HG03520 (cell line): ENCODE measurements at regions not wholly inside any gene's neighbourhood (a gene's known extent, or its start where the extent isn't known, plus 50 kb on each side); places are given as distances from the start of the nearest gene placed in this dataset.
"Not testable (repeated sequence)": the region's sequence is repeated elsewhere in the genome, so short reads cannot be mapped to it uniquely, and the experiment has no call there.

Experiments used
- ATAC-seq: cut with Tn5 transposase; IDR thresholded peaks from one replicate; pipeline ENCODE4 v1.9.1; 2021; ENCODE audit warnings: mild to moderate bottlenecking, moderate library complexity; ENCODE audit not compliant: unreplicated experiment

- ATAC-seq: no peak
Observed at GRCh38 chr3:71994906-71995305, 210.0 kb upstream of the PROK2 start.

GRCh38 chr3:71994203-71994602 lies 209.3 kb upstream of the PROK2 start:
- no peak for ATAC-seq

GRCh38 chr3:71991681-71992080 lies 206.7 kb upstream of the PROK2 start:
- no peak for ATAC-seq

GRCh38 chr3:71991046-71991445 lies 206.1 kb upstream of the PROK2 start:
- ATAC-seq: no peak

GRCh38 chr3:71990545-71990944 lies 205.6 kb upstream of the PROK2 start:
- ATAC-seq: no peak

- no peak for ATAC-seq
Observed at GRCh38 chr3:71989165-71989564, 204.2 kb upstream of the PROK2 start.

- no peak for ATAC-seq
Observed at GRCh38 chr3:71987828-71988227, 202.9 kb upstream of the PROK2 start.

GRCh38 chr3:71987089-71987735 lies 202.3 kb upstream of the PROK2 start:
- ATAC-seq: no peak

GRCh38 chr3:71986606-71987005 lies 201.7 kb upstream of the PROK2 start:
- ATAC-seq: no peak

- ATAC-seq: peak; percentile 93
Observed at GRCh38 chr3:71984843-71985613, 200.1 kb upstream of the PROK2 start.

GRCh38 chr3:71983694-71984093 lies 198.7 kb upstream of the PROK2 start:
- ATAC-seq: no peak

GRCh38 chr3:71982506-71983258 lies 197.7 kb upstream of the PROK2 start:
- not testable (repeated sequence) for ATAC-seq

- no peak for ATAC-seq
Observed at GRCh38 chr3:71979175-71979574, 194.2 kb upstream of the PROK2 start.

- ATAC-seq: peak; percentile 77
Observed at GRCh38 chr3:71978150-71978721, 193.3 kb upstream of the PROK2 start.

- no peak for ATAC-seq
Observed at GRCh38 chr3:71977525-71977924, 192.6 kb upstream of the PROK2 start.

GRCh38 chr3:71975573-71975972 lies 190.6 kb upstream of the PROK2 start:
- no peak for ATAC-seq

- no peak for ATAC-seq
Observed at GRCh38 chr3:71974786-71975185, 189.8 kb upstream of the PROK2 start.

- ATAC-seq: no peak
Observed at GRCh38 chr3:71973274-71974030, 188.5 kb upstream of the PROK2 start.

GRCh38 chr3:71972031-71972430 lies 187.1 kb upstream of the PROK2 start:
- ATAC-seq: no peak

GRCh38 chr3:71968544-71968943 lies 183.6 kb upstream of the PROK2 start:
- ATAC-seq: no peak

- no peak for ATAC-seq
Observed at GRCh38 chr3:71966185-71966584, 181.2 kb upstream of the PROK2 start.
